Activated CD4-positive, alpha-beta memory T cell treated with anti-CD3 and anti-CD28 coated beads, Interleukin-2, amount 10 ng/mL, durations not matched to agents 7 days and 5 days (primary cell): ENCODE measurements at regions not wholly inside any gene's neighbourhood (a gene's known extent, or its start where the extent isn't known, plus 50 kb on each side); places are given as distances from the start of the nearest gene placed in this dataset.
A peak's percentile ranks its signal among the peaks of the same experiment; 100 is the strongest.
"Not testable (repeated sequence)": the region's sequence is repeated elsewhere in the genome, so short reads cannot be mapped to it uniquely, and the experiment has no call there.

ENCODE experiments used
- CTCF ChIA-PET: fragments of 350-600 bp; sonication (Branson Sonifier 250); formaldehyde crosslinking; loops from one replicate; lab custom pipeline; 2021; ENCODE audit warnings: antibody characterized with exemption, inconsistent platforms; lab: Charles Lee
- POLR2A ChIA-PET: fragments of 350-600 bp; sonication (Branson Sonifier 250); formaldehyde crosslinking; loops from one replicate; lab custom pipeline; 2021; ENCODE audit warnings: antibody characterized with exemption; lab: Charles Lee
- DNase-seq: peaks from one replicate; pipeline ENCODE4 v3.0.0-alpha.2; 2020
- H3K27ac Mint-ChIP-seq: one replicate; pipeline ENCODE4 v1.8.0; 2021; ENCODE audit warnings: mild to moderate bottlenecking, mixed read lengths
- H3K27me3 Mint-ChIP-seq: one replicate; pipeline ENCODE4 v1.8.0; 2021; ENCODE audit warnings: mixed read lengths
- H3K36me3 Mint-ChIP-seq: one replicate; pipeline ENCODE4 v1.8.0; 2021; ENCODE audit warnings: low read depth, mixed read lengths
- H3K4me1 Mint-ChIP-seq: one replicate; pipeline ENCODE4 v1.8.0; 2021; ENCODE audit warnings: mixed read lengths
- H3K4me3 Mint-ChIP-seq: one replicate; pipeline ENCODE4 v1.8.0; 2021; ENCODE audit warnings: mild to moderate bottlenecking, mixed read lengths
- H3K9me3 Mint-ChIP-seq: one replicate; pipeline ENCODE4 v1.8.0; 2021; ENCODE audit warnings: mixed read lengths

DNA sequence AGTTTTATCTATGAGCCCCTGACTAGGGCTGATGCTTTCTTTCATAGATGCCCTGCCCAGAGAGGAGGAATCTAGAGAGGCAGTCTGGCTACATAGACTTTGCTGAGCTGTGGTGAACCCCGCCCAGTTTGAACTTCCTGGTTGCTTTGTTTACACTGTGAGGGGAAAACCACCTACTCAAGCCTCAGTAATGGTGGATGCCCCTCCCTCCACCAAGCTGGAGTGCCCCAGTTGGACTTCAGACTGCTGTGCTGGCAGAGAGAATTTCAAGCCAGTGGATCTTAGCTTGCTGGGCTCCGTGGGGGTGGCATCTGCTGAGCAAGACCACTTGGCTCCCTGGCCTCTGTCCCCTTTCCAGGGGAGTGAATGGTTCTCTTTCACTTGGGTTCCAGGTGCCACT, 792.3 kb upstream of the MANEA start:
- POLR2A ChIA-PET, CTCF ChIA-PET, H3K4me1 Mint-ChIP-seq, H3K27ac Mint-ChIP-seq, H3K4me3 Mint-ChIP-seq, H3K36me3 Mint-ChIP-seq, H3K9me3 Mint-ChIP-seq, H3K27me3 Mint-ChIP-seq: not testable (repeated sequence)
- DNase-seq, result peak; percentile 19

DNA sequence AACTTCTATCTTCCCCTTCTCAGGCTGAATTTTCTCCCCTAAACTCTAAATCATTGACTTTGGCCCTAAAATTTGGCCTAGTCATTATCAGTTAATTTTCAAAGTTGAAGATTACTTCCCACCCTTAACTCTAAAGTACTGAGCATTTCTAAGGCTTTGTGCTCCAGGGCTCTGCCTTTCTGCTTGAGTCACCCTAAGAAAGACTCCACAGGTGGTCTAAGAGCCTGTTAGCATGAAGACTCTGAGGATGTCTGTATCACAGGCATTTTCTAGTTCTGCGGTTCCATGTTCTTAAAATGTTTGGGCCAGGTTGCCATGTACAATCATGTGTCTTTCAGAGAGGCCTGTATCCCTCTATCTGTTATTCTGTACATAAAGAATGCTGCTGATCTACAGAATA, 808.1 kb upstream of the MANEA start:
- Mint-ChIP-seq H3K4me3 (no peak overlapping the region), H3K27ac (no peak overlapping the region), H3K9me3 (no peaks in the 10 kb centered on the region), H3K36me3 (no peaks in the 10 kb centered on the region), H3K27me3 (no peaks in the 10 kb centered on the region), H3K4me1 (no peaks in the 10 kb centered on the region)
- ChIA-PET POLR2A (no interaction called here), CTCF (no interaction called here)
- DNase-seq, result no peak

DNA sequence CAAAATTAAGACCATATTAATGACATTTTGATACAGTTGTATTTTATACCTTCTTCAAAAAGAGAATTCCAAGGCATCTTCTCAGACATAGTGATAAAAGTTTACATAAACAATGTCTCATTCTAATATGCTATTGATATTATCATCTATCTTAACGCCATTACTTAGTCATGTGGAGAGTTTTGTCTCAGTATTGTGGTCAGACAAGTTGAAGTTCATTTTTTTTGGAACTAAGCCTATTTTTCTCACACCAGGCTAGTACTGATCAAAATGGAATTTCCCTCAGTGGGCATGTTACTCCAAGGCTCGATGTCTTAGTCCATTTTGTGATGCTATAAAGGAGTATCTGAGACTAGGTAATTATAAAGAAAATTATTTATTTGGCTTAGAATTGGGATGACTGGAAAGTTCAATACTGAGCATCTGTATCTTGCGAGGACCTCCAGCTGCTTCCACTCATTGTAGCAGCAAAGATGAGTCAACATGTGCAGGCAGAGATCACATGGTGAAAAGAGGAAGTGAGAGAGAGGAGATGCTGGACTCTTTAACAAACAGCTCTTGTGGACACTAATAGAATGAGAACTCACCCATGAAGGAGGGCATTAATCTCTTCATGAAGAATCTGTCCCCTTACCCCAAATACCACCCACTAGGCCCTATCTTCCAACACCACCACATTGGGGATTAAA, 825.5 kb upstream of the MANEA start:
- Mint-ChIP-seq H3K4me3 (no peak overlapping the region), H3K27me3 (no peaks in the 10 kb centered on the region), H3K36me3 (no peaks in the 10 kb centered on the region), H3K4me1 (no peaks in the 10 kb centered on the region), H3K27ac (no peak overlapping the region), H3K9me3 (peaks cover 13% of the 10 kb centered on the region)
- ChIA-PET POLR2A (no interaction called here), CTCF (no interaction called here)
- DNase-seq, result no peak

DNA sequence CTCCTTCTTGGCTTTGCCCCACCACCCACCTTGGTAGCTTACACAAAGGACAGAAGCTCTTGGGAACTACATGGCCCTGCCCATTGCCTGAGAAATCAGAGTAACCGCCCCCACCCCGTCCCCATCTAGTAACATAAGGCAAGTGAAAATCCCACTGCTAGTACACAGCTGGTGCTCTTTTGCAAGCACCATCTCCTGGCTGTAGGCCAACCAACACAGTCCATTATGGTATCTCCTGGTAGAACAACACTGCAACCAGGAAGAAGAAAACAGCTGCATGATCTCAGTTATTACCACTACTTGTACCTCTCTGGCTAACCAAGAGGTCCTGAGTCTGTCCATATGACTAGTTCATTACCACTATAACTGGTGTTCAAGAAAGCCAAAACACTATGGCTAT, 841.1 kb upstream of the MANEA start:
- ChIA-PET CTCF (no interaction called here), POLR2A (no interaction called here)
- no peak overlapping the region for H3K4me3 Mint-ChIP-seq
- H3K36me3 Mint-ChIP-seq, result no peaks in the 10 kb centered on the region
- H3K27me3 Mint-ChIP-seq, result no peaks in the 10 kb centered on the region
- H3K9me3 Mint-ChIP-seq, result peaks cover 4% of the 10 kb centered on the region
- no peak for DNase-seq
- no peaks in the 10 kb centered on the region for H3K4me1 Mint-ChIP-seq
- no peak overlapping the region for H3K27ac Mint-ChIP-seq

DNA sequence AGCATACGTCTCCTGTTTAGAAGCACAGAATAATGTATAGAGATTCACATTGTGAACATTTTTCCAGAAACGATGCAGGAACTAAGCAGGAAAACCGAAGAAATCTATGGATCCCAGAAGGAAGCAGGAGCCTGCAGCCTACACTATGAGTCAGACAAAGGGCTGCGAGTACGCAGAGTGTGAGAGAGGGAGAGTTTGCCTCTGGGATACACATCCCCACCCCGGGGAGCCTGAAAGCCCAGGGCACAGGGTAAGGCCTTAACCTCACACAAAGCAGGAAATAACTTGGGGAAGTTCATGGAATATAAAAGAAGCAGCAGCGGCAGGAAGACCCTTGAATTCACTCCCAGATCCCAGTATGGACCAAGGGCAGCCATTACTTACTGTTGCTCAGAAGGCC, 842.1 kb upstream of the MANEA start:
- ChIA-PET POLR2A (no interaction called here), CTCF (no interaction called here)
- no peaks in the 10 kb centered on the region for H3K36me3 Mint-ChIP-seq
- no peak overlapping the region for H3K27ac Mint-ChIP-seq
- no peaks in the 10 kb centered on the region for H3K27me3 Mint-ChIP-seq
- H3K4me3 Mint-ChIP-seq, result no peak overlapping the region
- no peaks in the 10 kb centered on the region for H3K4me1 Mint-ChIP-seq
- H3K9me3 Mint-ChIP-seq, result peaks cover 4% of the 10 kb centered on the region
- DNase-seq, result no peak

DNA sequence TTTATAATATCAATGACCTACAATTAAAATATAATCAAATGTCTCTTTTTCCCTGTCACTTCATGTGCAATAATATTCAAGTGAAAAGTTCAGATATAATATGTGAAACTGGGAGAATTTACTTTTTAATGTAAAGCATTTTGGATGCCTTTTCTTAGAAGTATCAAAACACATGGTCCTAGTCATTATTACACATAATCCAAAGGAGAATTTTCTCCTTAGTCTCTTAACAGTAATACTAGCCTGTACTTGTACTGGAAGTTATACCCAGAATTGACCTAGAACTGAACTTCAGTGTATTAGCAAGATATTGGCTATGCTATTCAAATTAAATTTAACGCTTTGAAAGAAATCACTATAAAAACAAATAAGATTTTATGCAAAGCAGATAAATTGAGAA, 842.6 kb upstream of the MANEA start:
- H3K27me3 Mint-ChIP-seq, result no peaks in the 10 kb centered on the region
- CTCF ChIA-PET, result no interaction called here

DNA sequence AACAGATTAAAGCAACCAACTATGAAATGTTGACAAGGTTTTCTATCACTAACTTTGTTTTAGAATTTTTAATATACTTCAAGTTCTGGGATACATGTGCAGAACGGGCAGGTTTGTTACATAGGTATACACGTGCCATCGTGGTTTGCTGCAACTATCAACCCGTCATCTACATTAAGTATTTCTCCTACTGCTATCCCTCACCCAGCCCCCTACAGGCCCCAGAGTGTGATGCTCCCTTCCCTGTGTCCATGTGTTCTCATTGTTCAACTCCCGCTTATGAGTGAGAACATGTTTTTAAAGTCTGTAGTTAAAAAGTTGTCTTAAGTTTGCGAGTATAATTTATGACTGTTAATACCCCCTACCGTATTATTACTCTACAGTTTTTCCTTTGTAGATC, 844.3 kb upstream of the MANEA start:
- no peaks in the 10 kb centered on the region for H3K36me3 Mint-ChIP-seq
- CTCF ChIA-PET, result no interaction called here
- no peak for DNase-seq
- no peak overlapping the region for H3K27ac Mint-ChIP-seq
- no peaks in the 10 kb centered on the region for H3K27me3 Mint-ChIP-seq
- no peak overlapping the region for H3K4me3 Mint-ChIP-seq
- POLR2A ChIA-PET, result no interaction called here
- no peaks in the 10 kb centered on the region for H3K4me1 Mint-ChIP-seq
- peaks cover 10% of the 10 kb centered on the region for H3K9me3 Mint-ChIP-seq

More for the DNA sequence above, 842.6 kb upstream of the MANEA start:
- no peak for DNase-seq
- no peaks in the 10 kb centered on the region for H3K36me3 Mint-ChIP-seq
- H3K4me1 Mint-ChIP-seq, result no peaks in the 10 kb centered on the region
- POLR2A ChIA-PET, result no interaction called here
- H3K27ac Mint-ChIP-seq, result no peak overlapping the region
- peaks cover 4% of the 10 kb centered on the region for H3K9me3 Mint-ChIP-seq
- no peak overlapping the region for H3K4me3 Mint-ChIP-seq

DNA sequence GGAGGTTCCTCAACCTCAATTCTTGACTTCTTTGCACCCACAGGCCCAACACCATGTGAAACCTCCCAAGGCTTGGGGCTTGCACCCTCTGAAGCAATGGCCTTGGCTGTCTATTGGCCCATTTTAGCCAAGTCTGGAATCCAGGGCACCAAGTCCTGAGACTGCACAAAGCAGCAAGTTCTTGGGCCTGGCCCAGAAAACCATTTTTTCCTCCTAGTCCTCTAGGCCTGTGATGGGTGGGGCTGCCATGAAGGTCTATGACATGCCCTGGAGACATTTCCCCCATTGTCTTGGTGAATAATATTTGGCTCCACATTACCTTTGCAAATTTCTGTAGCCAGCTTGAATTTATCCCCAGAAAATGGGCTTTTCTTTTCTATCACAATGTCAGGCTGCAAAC, 849.6 kb upstream of the MANEA start:
- POLR2A ChIA-PET, result no interaction called here
- no peak for DNase-seq

DNA sequence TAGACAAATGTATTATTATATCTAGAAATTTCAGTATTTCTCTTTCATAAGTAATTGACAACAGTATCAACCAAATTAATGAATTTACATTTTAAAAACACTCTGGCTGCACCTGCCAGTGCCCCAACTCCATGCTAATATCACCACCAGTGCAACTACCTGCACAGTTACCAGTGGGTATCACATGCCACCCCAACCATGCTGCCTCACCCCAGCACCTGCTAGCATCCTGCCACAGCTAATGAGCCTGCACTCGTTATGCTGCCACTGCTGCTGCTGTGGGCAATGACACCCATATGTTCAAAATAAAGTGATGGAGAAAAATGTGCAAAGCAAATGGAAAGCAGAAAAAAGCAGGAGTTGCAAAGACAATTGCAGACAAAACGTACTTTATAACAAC, 855.9 kb upstream of the MANEA start:
- H3K27me3 Mint-ChIP-seq, result no peaks in the 10 kb centered on the region
- no peak overlapping the region for H3K27ac Mint-ChIP-seq
- ChIA-PET POLR2A (no interaction called here), CTCF (no interaction called here)
- H3K36me3 Mint-ChIP-seq, result no peaks in the 10 kb centered on the region
- H3K4me3 Mint-ChIP-seq, result no peak overlapping the region
- H3K4me1 Mint-ChIP-seq, result no peaks in the 10 kb centered on the region
- H3K9me3 Mint-ChIP-seq, result peaks cover 11% of the 10 kb centered on the region
- DNase-seq, result no peak

More for the DNA sequence above, 849.6 kb upstream of the MANEA start:
- Mint-ChIP-seq H3K4me3 (no peak overlapping the region), H3K27me3 (no peaks in the 10 kb centered on the region), H3K36me3 (no peaks in the 10 kb centered on the region), H3K4me1 (no peaks in the 10 kb centered on the region), H3K9me3 (peaks cover 11% of the 10 kb centered on the region), H3K27ac (no peak overlapping the region)
- CTCF ChIA-PET, result no interaction called here

DNA sequence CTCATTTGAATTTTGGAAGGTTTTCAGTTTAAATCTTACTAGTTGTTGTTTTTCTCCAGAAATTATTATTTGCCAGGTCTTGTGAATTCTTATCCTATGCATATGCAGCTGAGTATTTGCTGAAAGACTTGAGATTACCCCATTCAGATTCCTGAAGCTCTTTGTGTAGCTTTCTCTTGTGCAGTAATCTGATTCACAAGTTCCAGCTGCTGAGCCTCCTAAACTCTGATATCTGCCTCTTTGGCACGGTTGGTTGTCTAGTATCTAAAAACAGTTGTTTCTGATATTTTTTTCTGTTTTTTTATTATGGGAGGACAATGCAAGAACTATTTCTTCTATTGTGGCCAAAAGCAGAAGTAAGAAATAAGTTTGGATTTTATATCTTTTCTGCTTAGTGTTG, 863.9 kb upstream of the MANEA start:
- POLR2A ChIA-PET, result no interaction called here
- Mint-ChIP-seq H3K27me3 (no peaks in the 10 kb centered on the region), H3K4me1 (no peaks in the 10 kb centered on the region), H3K4me3 (no peak overlapping the region), H3K9me3 (peaks cover 8% of the 10 kb centered on the region), H3K27ac (no peak overlapping the region), H3K36me3 (no peaks in the 10 kb centered on the region)
- no peak for DNase-seq
- CTCF ChIA-PET, result no interaction called here

DNA sequence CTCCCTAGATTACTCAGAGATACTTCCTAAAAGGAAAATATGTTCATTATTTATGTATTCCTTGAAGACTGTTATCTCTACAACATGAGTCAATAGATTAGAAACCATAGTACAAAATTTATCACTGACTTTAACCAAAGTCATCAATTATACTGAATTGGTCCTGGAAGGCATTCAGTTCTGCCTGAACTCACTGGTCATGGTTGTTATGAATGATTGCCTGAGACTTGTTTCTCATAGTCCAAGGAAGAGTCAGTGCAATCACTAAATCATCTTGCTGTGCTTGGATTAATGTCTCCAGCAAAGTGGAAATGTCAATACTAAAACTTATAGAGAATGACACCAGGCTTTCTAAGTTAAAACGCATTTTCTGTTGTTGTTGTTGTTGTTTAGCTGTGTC, 878.6 kb upstream of the MANEA start:
- Mint-ChIP-seq H3K27me3 (no peaks in the 10 kb centered on the region), H3K9me3 (peaks cover 7% of the 10 kb centered on the region), H3K4me1 (no peaks in the 10 kb centered on the region), H3K27ac (no peak overlapping the region), H3K4me3 (no peak overlapping the region), H3K36me3 (no peaks in the 10 kb centered on the region)
- ChIA-PET POLR2A (no interaction called here), CTCF (no interaction called here)
- no peak for DNase-seq

DNA sequence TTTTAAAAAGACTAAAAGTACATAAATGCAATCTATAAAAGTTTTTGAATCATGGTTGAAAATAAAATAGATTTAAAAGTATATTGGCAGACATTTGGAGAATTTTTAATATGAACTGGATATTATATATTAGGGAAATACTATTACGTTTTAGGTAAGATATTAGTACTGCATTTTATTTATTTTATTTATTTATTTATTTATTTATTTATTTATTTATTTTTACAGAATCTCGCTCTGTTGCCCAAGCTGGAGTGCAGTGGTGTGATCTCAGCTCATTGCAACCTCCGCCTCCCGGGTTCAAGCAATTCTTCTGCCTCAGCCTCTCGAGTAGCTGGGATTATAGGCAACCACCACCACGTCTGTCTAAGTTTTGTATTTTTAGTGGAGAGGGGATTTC, 890.1 kb upstream of the MANEA start:
- H3K4me3 Mint-ChIP-seq, H3K27me3 Mint-ChIP-seq, H3K9me3 Mint-ChIP-seq, DNase-seq, CTCF ChIA-PET, POLR2A ChIA-PET, H3K4me1 Mint-ChIP-seq, H3K36me3 Mint-ChIP-seq, H3K27ac Mint-ChIP-seq: not testable (repeated sequence)

DNA sequence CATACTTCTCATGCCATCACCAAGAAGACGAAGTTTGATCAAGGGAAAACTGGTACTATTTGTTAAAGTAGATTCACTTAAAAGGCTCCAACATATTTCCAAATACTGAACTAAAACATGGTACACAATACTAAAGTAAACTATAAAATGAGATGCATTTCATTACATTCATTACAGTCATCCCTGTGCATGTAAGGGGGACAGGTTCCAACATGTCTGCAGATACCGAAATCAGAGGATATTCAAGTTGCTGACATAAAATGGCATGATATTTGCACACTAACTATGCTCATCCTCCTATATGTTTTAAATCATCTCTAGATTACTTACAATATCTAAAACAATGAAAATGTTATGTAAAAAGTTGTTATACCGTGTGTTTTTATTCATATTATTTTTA, 893.9 kb upstream of the MANEA start:
- H3K36me3 Mint-ChIP-seq, result no peaks in the 10 kb centered on the region
- no peak overlapping the region for H3K27ac Mint-ChIP-seq
- CTCF ChIA-PET, result no interaction called here
- no peaks in the 10 kb centered on the region for H3K9me3 Mint-ChIP-seq
- POLR2A ChIA-PET, result no interaction called here
- no peaks in the 10 kb centered on the region for H3K27me3 Mint-ChIP-seq
- no peak overlapping the region for H3K4me3 Mint-ChIP-seq
- DNase-seq, result no peak
- H3K4me1 Mint-ChIP-seq, result no peaks in the 10 kb centered on the region

DNA sequence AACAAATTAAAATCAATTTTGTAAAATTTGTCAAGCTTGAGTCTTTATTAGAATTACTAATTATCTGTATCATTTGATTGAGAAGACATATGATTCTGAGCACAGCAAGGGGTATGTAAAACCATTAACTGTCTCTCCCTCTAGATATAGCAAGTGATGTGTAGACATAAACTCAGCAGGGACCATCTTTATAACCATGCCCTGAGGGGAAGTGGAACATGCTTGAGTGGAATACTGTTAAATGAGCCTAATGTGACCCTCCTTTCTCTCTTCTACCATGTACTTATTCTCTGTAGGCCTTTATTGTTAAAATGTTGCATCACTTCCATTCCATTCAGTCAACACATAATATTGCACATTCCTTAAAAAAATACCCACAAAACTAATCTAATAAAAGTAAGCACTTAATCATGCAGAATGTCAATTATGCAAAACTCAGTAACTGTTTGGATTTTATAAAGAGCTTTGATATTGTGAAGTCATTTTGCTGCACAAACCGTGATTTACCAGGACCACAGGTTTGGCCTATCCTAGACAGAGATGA, 896.6 kb upstream of the MANEA start:
- ChIA-PET CTCF (no interaction called here), POLR2A (no interaction called here)
- H3K36me3 Mint-ChIP-seq, result no peaks in the 10 kb centered on the region
- H3K27ac Mint-ChIP-seq, result no peak overlapping the region
- no peaks in the 10 kb centered on the region for H3K27me3 Mint-ChIP-seq
- H3K4me1 Mint-ChIP-seq, result no peaks in the 10 kb centered on the region
- no peak overlapping the region for H3K4me3 Mint-ChIP-seq
- H3K9me3 Mint-ChIP-seq, result peaks cover 4% of the 10 kb centered on the region
- no peak for DNase-seq
